ENCODE measurements at regions not wholly inside any gene's neighbourhood (a gene's known extent, or its start where the extent isn't known, plus 50 kb on each side); places are given as distances from the start of the nearest gene placed in this dataset.

DNA sequence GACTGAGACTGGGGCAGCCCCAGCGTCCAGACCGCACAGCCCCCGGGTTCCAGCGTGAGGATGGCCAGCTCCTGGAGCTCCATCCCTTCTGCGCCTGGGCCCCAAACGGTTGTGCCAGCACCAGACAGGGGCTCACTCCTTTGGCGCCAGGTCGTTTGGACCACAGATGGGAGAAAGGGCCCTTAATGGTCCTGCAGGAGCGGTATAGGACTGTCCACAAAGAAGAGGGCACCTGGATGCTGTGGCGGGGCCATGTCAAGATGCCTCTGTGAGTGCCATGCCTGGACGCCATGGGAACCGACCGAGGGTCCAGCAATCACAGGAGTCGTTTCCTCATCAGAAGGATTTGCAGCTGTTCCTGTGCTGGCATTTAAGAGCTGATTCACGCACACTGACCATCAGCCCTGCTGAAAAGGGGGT is 82.7 kb downstream of the DLL1 start:
- TF ChIP-seq, protein P1, sequence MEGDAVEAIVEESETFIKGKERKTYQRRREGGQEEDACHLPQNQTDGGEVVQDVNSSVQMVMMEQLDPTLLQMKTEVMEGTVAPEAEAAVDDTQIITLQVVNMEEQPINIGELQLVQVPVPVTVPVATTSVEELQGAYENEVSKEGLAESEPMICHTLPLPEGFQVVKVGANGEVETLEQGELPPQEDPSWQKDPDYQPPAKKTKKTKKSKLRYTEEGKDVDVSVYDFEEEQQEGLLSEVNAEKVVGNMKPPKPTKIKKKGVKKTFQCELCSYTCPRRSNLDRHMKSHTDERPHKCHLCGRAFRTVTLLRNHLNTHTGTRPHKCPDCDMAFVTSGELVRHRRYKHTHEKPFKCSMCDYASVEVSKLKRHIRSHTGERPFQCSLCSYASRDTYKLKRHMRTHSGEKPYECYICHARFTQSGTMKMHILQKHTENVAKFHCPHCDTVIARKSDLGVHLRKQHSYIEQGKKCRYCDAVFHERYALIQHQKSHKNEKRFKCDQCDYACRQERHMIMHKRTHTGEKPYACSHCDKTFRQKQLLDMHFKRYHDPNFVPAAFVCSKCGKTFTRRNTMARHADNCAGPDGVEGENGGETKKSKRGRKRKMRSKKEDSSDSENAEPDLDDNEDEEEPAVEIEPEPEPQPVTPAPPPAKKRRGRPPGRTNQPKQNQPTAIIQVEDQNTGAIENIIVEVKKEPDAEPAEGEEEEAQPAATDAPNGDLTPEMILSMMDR (IDR thresholded peaks at IDR 0.05): no peak
- TF ChIP-seq POLR2A (IDR thresholded peaks at IDR 0.05): no peak

Measured in testis (tissue), 2 donors.